NB4 (cell line): ENCODE measurements at regions not wholly inside any gene's neighbourhood (a gene's known extent, or its start where the extent isn't known, plus 50 kb on each side); places are given as distances from the start of the nearest gene placed in this dataset.

Experiments
- MYC ChIP-seq: IDR thresholded peaks from 2 replicates; pipeline ENCODE4 v1.6.1; 2011; ENCODE audit warnings: low read depth, low read length
- POLR2A ChIP-seq: IDR thresholded peaks from 2 replicates; pipeline ENCODE4 v1.6.1; 2011; ENCODE audit warnings: mild to moderate bottlenecking; ENCODE audit not compliant: insufficient read length; ENCODE audit errors: extremely low read depth
- TF ChIP-seq, protein P1 (sequence below): IDR thresholded peaks from one replicate; pipeline ENCODE4 v1.5.1; 2012; ENCODE audit warnings: low read depth, low read length
- TF ChIP-seq, protein P2 (sequence below): IDR thresholded peaks from 2 replicates; pipeline ENCODE4 v1.6.1; 2011; ENCODE audit warnings: low read depth, low read length

DNA sequence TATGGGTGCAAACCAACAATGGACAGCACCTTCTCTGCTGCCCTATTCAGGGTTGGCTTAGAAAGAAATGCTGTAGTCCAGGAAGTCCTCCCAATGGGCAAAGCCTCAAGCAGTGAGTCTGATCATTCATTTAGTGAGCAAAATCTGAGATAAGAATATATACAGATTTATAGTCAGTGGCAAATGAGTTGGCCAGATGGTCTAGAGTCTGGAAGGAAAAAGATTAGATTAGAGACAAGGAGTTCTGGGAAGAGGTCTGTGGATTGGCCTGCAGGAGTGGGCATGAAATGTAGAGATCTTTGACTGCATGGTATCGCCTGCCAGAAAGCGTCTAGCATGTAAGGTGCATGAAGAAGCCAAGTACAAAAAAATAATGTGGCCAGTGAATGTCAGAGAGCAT is 201.9 kb upstream of the PTER start:
- TF ChIP-seq, protein P1, sequence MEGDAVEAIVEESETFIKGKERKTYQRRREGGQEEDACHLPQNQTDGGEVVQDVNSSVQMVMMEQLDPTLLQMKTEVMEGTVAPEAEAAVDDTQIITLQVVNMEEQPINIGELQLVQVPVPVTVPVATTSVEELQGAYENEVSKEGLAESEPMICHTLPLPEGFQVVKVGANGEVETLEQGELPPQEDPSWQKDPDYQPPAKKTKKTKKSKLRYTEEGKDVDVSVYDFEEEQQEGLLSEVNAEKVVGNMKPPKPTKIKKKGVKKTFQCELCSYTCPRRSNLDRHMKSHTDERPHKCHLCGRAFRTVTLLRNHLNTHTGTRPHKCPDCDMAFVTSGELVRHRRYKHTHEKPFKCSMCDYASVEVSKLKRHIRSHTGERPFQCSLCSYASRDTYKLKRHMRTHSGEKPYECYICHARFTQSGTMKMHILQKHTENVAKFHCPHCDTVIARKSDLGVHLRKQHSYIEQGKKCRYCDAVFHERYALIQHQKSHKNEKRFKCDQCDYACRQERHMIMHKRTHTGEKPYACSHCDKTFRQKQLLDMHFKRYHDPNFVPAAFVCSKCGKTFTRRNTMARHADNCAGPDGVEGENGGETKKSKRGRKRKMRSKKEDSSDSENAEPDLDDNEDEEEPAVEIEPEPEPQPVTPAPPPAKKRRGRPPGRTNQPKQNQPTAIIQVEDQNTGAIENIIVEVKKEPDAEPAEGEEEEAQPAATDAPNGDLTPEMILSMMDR: no peak
- TF ChIP-seq POLR2A (no peak), MYC (no peak)
- TF ChIP-seq, protein P2, sequence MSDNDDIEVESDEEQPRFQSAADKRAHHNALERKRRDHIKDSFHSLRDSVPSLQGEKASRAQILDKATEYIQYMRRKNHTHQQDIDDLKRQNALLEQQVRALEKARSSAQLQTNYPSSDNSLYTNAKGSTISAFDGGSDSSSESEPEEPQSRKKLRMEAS: no peak
